Right lobe of liver (tissue), 6 donors: ENCODE measurements at regions not wholly inside any gene's neighbourhood (a gene's known extent, or its start where the extent isn't known, plus 50 kb on each side); places are given as distances from the start of the nearest gene placed in this dataset.

Experiments
- ATAC-seq, 4 donors: fragments of 200-7000 bp; cut with Tn5 transposase; one replicate each; pipeline ENCODE4 v1.9.1; 2020; ENCODE audit warnings: mild to moderate bottlenecking in 4 of 4, moderate library complexity in 4 of 4
- DNase-seq, 3 donors: peaks; one replicate each; pipeline ENCODE4 v3.0.0-alpha.2; 2020
- H3K27ac ChIP-seq, 3 donors: fragments of 200-600 bp; one replicate each; pipeline ENCODE4 v1.8.0; 2022
- H3K27me3 ChIP-seq, 2 donors: fragments of 200-600 bp; one replicate each; pipeline ENCODE4 v1.8.0; 2022
- H3K36me3 ChIP-seq, 4 donors: fragments of 200-600 bp; sonication (generic) in 1 of 4; one replicate each; pipeline versions ENCODE4 v1.5.1 to v1.8.0; 2017 to 2022; ENCODE audit warnings: control low read depth in 1 of 4
- H3K4me1 ChIP-seq, 4 donors: fragments of 200-600 bp; sonication (generic) in 1 of 4; one replicate each; pipeline versions ENCODE4 v1.5.1 to v1.8.0; 2017 to 2022; ENCODE audit warnings: control low read depth in 1 of 4
- H3K4me3 ChIP-seq, 3 donors: fragments of 200-600 bp; one replicate each; pipeline ENCODE4 v1.8.0; 2022
- H3K9me3 ChIP-seq, 4 donors: fragments of 200-600 bp; sonication (generic) in 1 of 4; one replicate each; pipeline versions ENCODE4 v1.5.1 to v1.8.0; 2017 to 2022; ENCODE audit warnings: control low read depth in 1 of 4
- POLR2A ChIP-seq: fragments of 450-650 bp; IDR thresholded peaks from one replicate; pipeline ENCODE4 v1.6.1; 2017; ENCODE audit warnings: antibody characterized with exemption, mild to moderate bottlenecking
- WGBS: methylation state at CpG from one replicate; pipeline ENCODE4 v1.1.6; 2018; ENCODE audit warnings: low coverage, low lambda C conversion rate; ENCODE audit not compliant: insufficient coverage; ENCODE audit errors: missing lambda C conversion rate; 5-methylcytosine and 5-hydroxymethylcytosine counted together
- intact Hi-C, 2 donors: fragments of 100-400 bp; cut with DNase I; formaldehyde crosslinking; loops; one replicate each; pipeline versions ENCODE4 v1.11.2 to v1.14.1; 2022
- TF ChIP-seq, protein P1 (sequence below), 4 donors: fragments of 200-600 bp in 3 of 4; fragments of 450-650 bp in 1 of 4; IDR thresholded peaks; one replicate each; pipeline versions ENCODE4 v1.5.1 to v1.8.0; 2016 to 2022; ENCODE audit warnings: antibody characterized with exemption in 4 of 4, mild to moderate bottlenecking in 2 of 4
- donor health status: DM: no; HTN: yes; CAD: no.
- donor health status: DM: no; HTN: no; CAD: no.
- donor health status: DM: no; HTN: no; CAD: no.
- donor health status: DM: no; HTN: yes; CAD: no.
- donor health status: DM: no; HTN: yes; CAD: no.

DNA sequence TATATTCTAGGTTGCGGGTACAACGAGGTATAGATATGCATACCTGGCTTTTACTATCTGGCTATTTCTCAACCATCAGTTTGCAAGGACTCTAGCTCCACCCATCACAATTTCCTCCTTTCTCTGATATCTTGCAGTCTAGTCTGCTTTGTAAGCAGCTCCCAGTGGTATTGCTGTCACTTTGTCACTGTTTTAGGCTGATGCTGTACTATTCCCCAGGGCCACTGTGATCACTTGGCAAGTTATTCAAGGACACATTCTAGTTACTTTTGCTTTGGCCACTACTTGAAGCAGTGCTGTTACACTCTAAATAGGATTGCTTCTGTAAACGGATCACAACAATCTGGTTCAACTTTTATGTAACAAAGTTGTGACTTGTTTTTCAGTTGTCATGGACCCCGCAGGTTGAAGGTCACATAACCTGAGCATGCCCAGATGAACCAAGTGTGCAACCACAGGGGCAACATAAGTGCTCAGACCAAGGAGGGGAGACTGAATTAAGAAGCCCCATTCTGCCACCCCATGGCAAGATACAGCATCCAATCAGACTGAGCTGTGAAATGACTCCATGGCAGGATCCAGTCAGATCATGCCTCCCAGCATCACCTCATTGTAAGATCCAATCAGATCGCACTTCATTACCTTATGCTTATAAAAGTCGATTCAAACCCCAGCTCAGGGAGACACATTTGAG is 588.4 kb upstream of the CITED2 start:
- Histone ChIP-seq H3K4me3 (no peak overlapping the region), H3K36me3 (no peaks in the 10 kb centered on the region), H3K4me1 (peaks cover 0 to 20% (median 4%) of the 10 kb centered on the region in 4 donors), H3K9me3 (no peaks in the 10 kb centered on the region), H3K27ac (no peak overlapping the region), H3K27me3 (no peaks in the 10 kb centered on the region)
- WGBS = 68% methylated on average over 6 of the region's 6 CpGs
- TF ChIP-seq POLR2A = no peak
- TF ChIP-seq, protein P1, sequence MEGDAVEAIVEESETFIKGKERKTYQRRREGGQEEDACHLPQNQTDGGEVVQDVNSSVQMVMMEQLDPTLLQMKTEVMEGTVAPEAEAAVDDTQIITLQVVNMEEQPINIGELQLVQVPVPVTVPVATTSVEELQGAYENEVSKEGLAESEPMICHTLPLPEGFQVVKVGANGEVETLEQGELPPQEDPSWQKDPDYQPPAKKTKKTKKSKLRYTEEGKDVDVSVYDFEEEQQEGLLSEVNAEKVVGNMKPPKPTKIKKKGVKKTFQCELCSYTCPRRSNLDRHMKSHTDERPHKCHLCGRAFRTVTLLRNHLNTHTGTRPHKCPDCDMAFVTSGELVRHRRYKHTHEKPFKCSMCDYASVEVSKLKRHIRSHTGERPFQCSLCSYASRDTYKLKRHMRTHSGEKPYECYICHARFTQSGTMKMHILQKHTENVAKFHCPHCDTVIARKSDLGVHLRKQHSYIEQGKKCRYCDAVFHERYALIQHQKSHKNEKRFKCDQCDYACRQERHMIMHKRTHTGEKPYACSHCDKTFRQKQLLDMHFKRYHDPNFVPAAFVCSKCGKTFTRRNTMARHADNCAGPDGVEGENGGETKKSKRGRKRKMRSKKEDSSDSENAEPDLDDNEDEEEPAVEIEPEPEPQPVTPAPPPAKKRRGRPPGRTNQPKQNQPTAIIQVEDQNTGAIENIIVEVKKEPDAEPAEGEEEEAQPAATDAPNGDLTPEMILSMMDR (IDR thresholded peaks at IDR 0.05) = no peak
- ATAC-seq (peak; percentile 37 to 70 (median 46)), DNase-seq (no peak)
- intact Hi-C loops = no loop called here

DNA sequence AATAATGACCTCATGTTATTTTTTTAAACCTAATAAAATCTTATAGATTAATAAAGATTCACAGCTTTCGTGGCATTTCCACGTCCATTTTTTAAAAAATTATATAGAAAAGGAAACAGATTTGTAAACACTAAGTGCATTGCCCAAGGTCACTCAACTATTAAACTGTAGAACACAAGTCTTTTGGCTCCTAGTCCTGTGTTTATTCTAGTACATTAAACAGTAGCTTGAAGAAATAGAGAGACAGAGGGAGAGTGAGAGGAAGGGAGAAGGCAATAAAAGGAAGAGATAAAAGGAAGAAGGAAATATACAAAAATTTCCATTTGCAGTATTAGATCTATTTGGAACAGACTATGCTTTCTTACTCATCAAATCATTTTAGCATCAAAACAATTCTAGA is 586.7 kb upstream of the CITED2 start:
- peak; percentile 38 to 60 (median 46) for ATAC-seq
- no peaks in the 10 kb centered on the region for H3K27me3 ChIP-seq
- no peaks in the 10 kb centered on the region for H3K36me3 ChIP-seq
- intact Hi-C loops = no loop called here
- TF ChIP-seq, protein P1 (IDR thresholded peaks at IDR 0.05) = no peak
- no peak for TF ChIP-seq POLR2A
- peaks cover 0 to 20% (median 4%) of the 10 kb centered on the region in 4 donors for H3K4me1 ChIP-seq
- no peak overlapping the region for H3K27ac ChIP-seq
- no peaks in the 10 kb centered on the region for H3K9me3 ChIP-seq
- DNase-seq = no peak
- WGBS = 30% methylated on average over 2 of the region's 2 CpGs
- H3K4me3 ChIP-seq = no peak overlapping the region

DNA sequence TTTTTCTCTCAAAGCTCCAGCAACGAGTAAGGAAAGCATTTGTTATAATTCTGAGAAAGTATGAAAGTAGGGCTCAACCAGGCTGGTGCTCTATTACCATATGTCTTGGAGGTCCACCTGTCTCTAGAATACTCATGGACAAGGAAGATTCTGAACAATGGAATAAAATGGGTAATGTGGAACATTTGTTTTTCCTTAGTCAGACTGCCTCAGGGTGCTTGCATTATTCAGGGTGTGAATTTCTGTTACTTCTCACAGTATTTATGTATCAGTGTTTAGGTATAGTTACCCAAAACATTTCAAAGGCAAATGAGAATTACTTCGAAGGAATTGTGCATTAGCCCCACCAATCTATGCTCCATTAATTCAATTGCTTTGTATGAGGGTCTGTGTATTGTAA is 586.2 kb upstream of the CITED2 start:
- ATAC-seq (no peak), DNase-seq (no peak)
- Histone ChIP-seq H3K36me3 (no peaks in the 10 kb centered on the region), H3K4me1 (peaks cover 0 to 18% (median 3%) of the 10 kb centered on the region in 4 donors), H3K27me3 (no peaks in the 10 kb centered on the region), H3K4me3 (no peak overlapping the region), H3K27ac (no peak overlapping the region), H3K9me3 (no peaks in the 10 kb centered on the region)
- no peak for TF ChIP-seq POLR2A
- TF ChIP-seq, protein P1 (IDR thresholded peaks at IDR 0.05) = no peak
- intact Hi-C loops = no loop called here
- 67% methylated on average over 2 of the region's 2 CpGs for WGBS

DNA sequence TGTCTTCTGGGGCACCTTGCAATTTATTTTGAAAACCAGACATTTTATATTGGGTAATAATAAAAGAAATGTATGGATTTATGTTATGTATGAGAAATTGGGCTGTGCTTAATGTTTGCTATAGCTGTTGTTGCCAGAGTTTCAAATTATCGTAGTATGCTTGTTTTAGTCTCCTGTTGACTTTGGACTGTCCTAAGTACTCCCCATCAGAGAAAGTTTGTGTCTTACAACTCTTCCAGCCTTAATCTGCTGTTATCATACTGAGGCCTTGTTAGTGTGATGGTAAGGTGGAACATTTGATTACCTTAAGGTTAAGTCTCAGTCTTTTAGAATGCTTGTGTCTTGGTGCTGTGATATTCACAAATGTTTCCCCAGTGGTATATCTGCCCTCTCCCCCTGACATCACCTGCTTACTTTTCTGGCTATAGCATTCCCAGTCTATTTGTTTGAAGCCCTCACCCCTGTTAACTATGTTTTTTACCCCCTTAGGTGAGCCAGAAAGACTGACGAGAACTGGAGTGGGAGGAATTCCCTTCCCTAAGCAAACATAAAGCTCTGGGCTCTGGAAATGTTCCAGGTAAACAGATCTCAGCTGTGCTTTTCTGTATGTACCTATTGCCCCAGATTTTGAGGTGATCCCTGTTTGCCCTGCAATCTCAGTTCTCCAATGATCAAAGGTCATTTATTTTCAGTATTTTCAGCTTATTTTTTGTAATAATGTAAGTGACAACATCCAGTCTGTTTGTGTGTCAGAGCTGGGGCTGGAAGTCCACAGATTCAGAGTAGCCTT is 581.1 kb upstream of the CITED2 start:
- DNase-seq (no peak), ATAC-seq (peak; percentile 93 to 99 (median 97))
- H3K27ac ChIP-seq = peak overlapping the region; percentile 45 to 52 (median 48)
- WGBS = 31% methylated on average over 2 of the region's 2 CpGs
- intact Hi-C loops = no loop called here
- TF ChIP-seq, protein P1 (IDR thresholded peaks at IDR 0.05) = no peak
- TF ChIP-seq POLR2A = no peak
- H3K9me3 ChIP-seq = no peaks in the 10 kb centered on the region
- H3K36me3 ChIP-seq = no peaks in the 10 kb centered on the region
- no peaks in the 10 kb centered on the region for H3K27me3 ChIP-seq
- no peak overlapping the region for H3K4me3 ChIP-seq
- peaks cover 0 to under 1% (median 0%) of the 10 kb centered on the region in 4 donors for H3K4me1 ChIP-seq
